ENCODE measurements at regions not wholly inside any gene's neighbourhood (a gene's known extent, or its start where the extent isn't known, plus 50 kb on each side); places are given as distances from the start of the nearest gene placed in this dataset.
A peak's percentile ranks its signal among the peaks of the same experiment; 100 is the strongest.

- peak; percentile 68 for ATAC-seq (ENCODE audit: insufficient read depth, low FRiP score)
- 40 to 51% methylated on average over 22 of the region's 22 CpGs for WGBS, 2 donors
- H3K27me3 ChIP-seq (ENCODE audit: control insufficient read depth in 3 of 3, insufficient read depth in 3 of 3, low read length in 2 of 3) = no peaks in the 10 kb centered on the region
- peak; percentile 97 to 99 (median 98) for DNase-seq
- H3K36me3 ChIP-seq (ENCODE audit: control insufficient read depth in 4 of 4, insufficient read depth in 4 of 4, low read length in 4 of 4) = no peaks in the 10 kb centered on the region
- peaks cover 0 to 8% (median 0%) of the 10 kb centered on the region in 4 donors for H3K9me3 ChIP-seq (ENCODE audit: control insufficient read depth in 4 of 4, insufficient read depth in 3 of 4, low read length in 3 of 4)
- H3K27ac ChIP-seq (ENCODE audit: low read depth in 1 of 2, low read length in 1 of 2) = no peak overlapping the region
- TF ChIP-seq, protein P1, sequence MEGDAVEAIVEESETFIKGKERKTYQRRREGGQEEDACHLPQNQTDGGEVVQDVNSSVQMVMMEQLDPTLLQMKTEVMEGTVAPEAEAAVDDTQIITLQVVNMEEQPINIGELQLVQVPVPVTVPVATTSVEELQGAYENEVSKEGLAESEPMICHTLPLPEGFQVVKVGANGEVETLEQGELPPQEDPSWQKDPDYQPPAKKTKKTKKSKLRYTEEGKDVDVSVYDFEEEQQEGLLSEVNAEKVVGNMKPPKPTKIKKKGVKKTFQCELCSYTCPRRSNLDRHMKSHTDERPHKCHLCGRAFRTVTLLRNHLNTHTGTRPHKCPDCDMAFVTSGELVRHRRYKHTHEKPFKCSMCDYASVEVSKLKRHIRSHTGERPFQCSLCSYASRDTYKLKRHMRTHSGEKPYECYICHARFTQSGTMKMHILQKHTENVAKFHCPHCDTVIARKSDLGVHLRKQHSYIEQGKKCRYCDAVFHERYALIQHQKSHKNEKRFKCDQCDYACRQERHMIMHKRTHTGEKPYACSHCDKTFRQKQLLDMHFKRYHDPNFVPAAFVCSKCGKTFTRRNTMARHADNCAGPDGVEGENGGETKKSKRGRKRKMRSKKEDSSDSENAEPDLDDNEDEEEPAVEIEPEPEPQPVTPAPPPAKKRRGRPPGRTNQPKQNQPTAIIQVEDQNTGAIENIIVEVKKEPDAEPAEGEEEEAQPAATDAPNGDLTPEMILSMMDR (IDR thresholded peaks at IDR 0.05; ENCODE audit: control extremely low read depth, extremely low read depth) = no peak
- H3K4me1 ChIP-seq (ENCODE audit: control insufficient read depth in 5 of 5, insufficient read depth in 5 of 5, low read length in 5 of 5) = peaks cover 0 to 27% (median 2%) of the 10 kb centered on the region in 5 donors
- H3K9ac ChIP-seq (ENCODE audit: insufficient read depth in 1 of 2, low read length in 2 of 2) = no peak overlapping the region
- no peak overlapping the region for H3K4me3 ChIP-seq
Observed at GRCh38 chr22:44550711-44551491, 52.9 kb upstream of the RTL6 start.

- H3K4me1 ChIP-seq (ENCODE audit: control insufficient read depth in 5 of 5, insufficient read depth in 5 of 5, low read length in 5 of 5) = peaks cover 0 to 27% (median 2%) of the 10 kb centered on the region in 5 donors
- H3K27ac ChIP-seq (ENCODE audit: low read depth in 1 of 2, low read length in 1 of 2) = no peak overlapping the region
- peaks cover 0 to 8% (median 0%) of the 10 kb centered on the region in 4 donors for H3K9me3 ChIP-seq (ENCODE audit: control insufficient read depth in 4 of 4, insufficient read depth in 3 of 4, low read length in 3 of 4)
- H3K9ac ChIP-seq (ENCODE audit: insufficient read depth in 1 of 2, low read length in 2 of 2) = no peak overlapping the region
- no peaks in the 10 kb centered on the region for H3K36me3 ChIP-seq (ENCODE audit: control insufficient read depth in 4 of 4, insufficient read depth in 4 of 4, low read length in 4 of 4)
- peak; percentile 19 to 45 (median 41) for DNase-seq
- TF ChIP-seq, protein P1 (IDR thresholded peaks at IDR 0.05; ENCODE audit: control extremely low read depth, extremely low read depth) = no peak
- no peak overlapping the region for H3K4me3 ChIP-seq
- H3K27me3 ChIP-seq (ENCODE audit: control insufficient read depth in 3 of 3, insufficient read depth in 3 of 3, low read length in 2 of 3) = no peaks in the 10 kb centered on the region
- WGBS, 2 donors = 72 to 73% methylated on average over 6 of the region's 6 CpGs
- ATAC-seq (ENCODE audit: insufficient read depth, low FRiP score) = no peak
Observed at GRCh38 chr22:44549701-44550100, 51.7 kb upstream of the RTL6 start.

GRCh38 chr22:44548981-44549380, 50.9 kb upstream of the RTL6 start:
- peaks cover 0 to 6% (median 0%) of the 10 kb centered on the region in 4 donors for H3K9me3 ChIP-seq (ENCODE audit: control insufficient read depth in 4 of 4, insufficient read depth in 3 of 4, low read length in 3 of 4)
- no peaks in the 10 kb centered on the region for H3K27me3 ChIP-seq (ENCODE audit: control insufficient read depth in 3 of 3, insufficient read depth in 3 of 3, low read length in 2 of 3)
- no peak for ATAC-seq (ENCODE audit: insufficient read depth, low FRiP score)
- H3K4me1 ChIP-seq (ENCODE audit: control insufficient read depth in 5 of 5, insufficient read depth in 5 of 5, low read length in 5 of 5) = peaks cover 0 to 27% (median 2%) of the 10 kb centered on the region in 5 donors
- H3K9ac ChIP-seq (ENCODE audit: insufficient read depth in 1 of 2, low read length in 2 of 2) = no peak overlapping the region
- peak in 1 of 3 donors; percentile 9 for DNase-seq
- H3K4me3 ChIP-seq = no peak overlapping the region
- H3K27ac ChIP-seq (ENCODE audit: low read depth in 1 of 2, low read length in 1 of 2) = no peak overlapping the region
- no peaks in the 10 kb centered on the region for H3K36me3 ChIP-seq (ENCODE audit: control insufficient read depth in 4 of 4, insufficient read depth in 4 of 4, low read length in 4 of 4)
- WGBS, 2 donors = 89 to 91% methylated on average over 10 of the region's 10 CpGs
- TF ChIP-seq, protein P1 (IDR thresholded peaks at IDR 0.05; ENCODE audit: control extremely low read depth, extremely low read depth) = no peak

Measured in lung (tissue), 11 donors.